Activated CD4-positive, alpha-beta T cell treated with anti-CD3 and anti-CD28 coated beads for 1 hour (primary cell): ENCODE measurements at regions not wholly inside any gene's neighbourhood (a gene's known extent, or its start where the extent isn't known, plus 50 kb on each side); places are given as distances from the start of the nearest gene placed in this dataset.

ENCODE experiments used
- DNase-seq: peaks from one replicate; pipeline ENCODE4 v3.0.0-alpha.2; 2020

DNA sequence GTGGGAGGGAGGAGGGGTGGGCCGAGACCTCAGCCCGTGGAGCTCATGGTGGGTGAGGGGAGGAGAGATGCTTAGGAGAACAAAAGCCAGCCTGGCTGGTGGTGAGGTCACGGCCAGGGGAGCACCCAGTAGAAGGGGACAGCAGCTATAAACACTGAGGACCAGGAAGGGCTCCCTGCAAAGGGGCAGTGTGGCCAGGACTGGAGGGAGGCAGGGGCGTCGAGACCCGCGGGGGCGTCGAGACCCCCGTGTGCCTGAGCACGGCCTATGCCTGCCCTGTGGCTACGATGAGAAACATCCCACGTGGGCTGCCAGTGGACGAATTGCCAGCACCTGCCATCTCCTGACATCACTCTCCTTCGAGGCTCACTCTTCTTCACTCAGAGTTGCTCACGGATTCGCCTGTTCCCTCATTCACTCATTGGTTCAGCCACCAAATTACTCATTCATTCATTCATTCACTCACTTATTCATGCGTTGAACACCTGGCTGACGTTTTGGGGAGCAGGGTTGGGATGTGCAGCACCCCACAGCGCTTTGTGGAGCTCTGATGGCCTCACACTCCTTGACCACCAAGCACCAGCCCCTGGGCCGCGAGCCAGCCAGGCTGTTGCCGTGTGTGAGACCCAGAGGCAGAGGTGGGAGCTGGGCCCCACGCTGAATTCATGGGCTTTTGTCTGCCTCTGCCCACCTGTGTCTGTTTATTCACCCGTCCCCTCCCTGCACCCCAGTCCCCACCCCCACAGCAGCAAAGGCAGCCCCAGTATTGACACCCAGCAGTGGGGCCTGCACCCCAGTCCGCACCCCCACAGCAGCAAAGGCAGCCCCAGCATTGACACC lies 61.2 kb upstream of the BHLHE23 start:
- DNase-seq: no peak

DNA sequence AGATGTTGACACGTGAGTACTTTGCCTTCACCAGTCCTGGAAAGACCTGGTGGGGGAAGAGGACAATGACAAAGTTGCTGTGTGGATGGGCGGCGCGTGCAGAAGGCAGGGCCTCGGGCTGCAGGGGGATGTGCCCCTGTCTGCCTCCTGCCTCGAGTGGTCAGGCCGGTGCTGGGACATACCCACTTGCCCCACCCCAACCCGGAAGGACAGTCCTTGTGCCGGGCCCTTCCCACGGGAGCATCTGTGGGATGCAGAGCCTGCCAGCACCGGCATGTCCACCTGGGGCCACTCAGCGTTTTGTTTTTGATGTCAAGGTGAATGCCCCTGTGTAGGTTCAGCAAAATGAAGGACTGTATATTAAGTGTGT lies 60.5 kb upstream of the BHLHE23 start:
- DNase-seq: no peak

DNA sequence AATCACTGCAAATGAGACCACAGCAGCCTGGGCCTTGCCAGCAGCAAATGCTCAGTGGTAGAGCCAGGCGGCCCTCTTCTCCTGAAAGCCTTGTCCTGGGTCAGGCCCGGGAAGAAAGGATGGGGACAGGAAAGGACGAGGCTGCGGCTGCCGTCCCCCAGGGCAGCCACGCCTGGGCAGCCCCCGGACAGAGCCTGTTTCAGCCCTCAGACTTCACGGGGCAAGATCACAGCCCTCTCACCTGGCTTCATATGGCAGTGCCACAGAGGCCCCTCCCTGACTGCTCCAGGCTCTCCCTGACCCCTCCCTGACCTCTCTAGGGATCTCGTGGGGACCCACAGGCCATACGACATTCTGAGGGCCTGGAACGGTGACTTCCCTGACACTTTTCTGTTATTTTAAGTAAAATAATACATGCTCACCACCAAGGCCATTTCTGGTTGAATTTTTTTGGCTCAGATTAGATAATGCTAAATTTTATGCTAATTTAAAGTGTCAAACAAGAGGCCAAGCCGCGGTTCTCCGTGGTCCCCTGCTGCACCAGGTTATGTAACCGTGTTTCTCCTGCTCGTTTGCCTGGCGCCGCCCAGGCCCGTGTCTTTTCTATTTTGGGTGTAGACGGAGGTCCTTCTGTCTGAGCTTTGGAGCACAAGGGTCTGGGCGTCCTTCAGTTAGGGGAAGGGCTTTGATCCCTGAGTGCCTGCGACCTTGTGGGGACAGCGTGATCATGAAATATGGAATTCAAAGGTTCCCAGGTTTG lies 59.9 kb upstream of the BHLHE23 start:
- DNase-seq: no peak

DNA sequence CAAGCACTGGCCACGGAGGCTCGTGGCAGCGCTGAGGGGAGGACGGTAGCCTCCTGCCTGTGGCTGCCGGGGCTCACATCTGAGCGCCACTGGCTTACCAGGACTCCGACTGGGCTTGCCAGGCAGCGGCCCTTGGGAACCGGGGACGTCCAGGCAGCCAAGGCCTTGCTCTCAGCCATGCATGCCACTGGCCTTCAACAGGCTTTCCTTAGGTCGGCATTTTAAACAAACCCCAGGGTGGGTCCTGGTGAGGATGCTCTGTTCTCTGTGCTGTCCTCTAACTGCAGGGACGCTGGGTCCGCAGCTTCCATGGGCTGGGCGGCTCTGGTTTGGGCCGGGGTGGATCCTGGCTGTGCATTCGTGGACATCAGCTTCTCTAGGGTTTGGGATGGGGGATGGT lies 59.1 kb upstream of the BHLHE23 start:
- DNase-seq: no peak

DNA sequence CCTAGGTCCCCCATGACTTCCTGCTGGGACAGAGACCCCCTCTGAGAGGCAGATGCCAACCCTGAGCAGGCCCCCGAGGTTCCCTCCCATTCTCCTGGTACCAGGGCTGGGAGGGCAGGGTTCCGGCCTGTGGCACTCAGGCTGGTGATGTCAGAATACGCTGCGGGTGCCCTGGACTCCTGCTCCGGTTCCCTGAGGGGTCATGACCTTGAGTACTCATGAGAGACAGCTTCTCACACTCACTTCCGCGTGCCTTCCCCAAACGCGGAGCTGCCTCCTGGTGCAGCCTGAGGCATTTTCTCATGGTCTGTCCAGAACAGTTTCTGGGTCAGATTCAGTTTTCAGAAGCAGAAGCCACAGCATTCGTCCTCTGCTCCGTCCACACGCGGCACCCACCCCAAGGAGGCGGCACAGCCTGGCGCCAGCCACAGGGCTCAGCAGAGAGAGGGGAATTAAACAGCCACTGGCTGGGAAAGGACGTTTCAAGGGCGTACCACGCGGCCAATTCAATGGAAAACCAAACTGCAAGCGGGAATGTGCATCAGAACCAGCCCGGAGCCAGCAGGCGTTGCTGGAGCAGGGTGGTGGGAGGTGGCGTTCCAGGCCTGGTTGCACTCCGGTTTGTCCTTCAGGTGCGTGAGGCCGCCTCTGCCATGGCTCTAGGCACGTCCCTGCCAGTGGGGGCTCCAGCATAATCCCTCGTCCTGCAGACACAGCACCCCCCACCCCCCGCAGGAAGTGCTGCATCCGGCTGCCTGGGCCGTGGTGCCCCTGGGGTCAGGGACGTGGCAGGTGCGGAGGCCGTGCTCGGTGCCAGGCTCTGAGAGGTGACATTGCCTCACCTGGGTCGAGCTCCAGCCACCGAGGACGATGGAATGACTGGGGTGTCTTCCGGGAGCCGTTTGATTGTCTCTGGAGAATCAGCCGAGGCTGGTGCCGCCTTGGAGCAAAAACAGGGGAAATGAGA lies 58.3 kb upstream of the BHLHE23 start:
- no peak for DNase-seq

DNA sequence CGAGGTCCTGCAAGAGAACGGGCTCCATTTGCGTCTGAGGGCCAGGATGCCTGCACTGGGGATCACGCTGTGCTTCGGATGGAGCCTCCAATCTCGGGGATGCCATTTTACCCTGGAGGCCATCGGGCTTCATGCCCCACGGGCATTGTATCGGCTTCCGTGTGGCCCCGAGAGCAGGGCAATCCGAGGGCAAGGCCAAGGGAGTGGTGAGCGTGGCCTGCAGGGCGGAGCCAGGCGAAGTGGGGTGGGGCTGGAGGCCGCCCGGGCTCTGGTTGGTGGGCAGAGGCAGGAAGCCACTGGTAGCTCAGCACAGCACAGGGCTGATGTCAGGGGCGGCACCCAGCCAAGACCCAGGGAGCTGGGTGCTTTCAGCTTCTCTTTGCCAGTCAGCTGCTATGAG lies 57.5 kb upstream of the BHLHE23 start:
- DNase-seq: no peak

DNA sequence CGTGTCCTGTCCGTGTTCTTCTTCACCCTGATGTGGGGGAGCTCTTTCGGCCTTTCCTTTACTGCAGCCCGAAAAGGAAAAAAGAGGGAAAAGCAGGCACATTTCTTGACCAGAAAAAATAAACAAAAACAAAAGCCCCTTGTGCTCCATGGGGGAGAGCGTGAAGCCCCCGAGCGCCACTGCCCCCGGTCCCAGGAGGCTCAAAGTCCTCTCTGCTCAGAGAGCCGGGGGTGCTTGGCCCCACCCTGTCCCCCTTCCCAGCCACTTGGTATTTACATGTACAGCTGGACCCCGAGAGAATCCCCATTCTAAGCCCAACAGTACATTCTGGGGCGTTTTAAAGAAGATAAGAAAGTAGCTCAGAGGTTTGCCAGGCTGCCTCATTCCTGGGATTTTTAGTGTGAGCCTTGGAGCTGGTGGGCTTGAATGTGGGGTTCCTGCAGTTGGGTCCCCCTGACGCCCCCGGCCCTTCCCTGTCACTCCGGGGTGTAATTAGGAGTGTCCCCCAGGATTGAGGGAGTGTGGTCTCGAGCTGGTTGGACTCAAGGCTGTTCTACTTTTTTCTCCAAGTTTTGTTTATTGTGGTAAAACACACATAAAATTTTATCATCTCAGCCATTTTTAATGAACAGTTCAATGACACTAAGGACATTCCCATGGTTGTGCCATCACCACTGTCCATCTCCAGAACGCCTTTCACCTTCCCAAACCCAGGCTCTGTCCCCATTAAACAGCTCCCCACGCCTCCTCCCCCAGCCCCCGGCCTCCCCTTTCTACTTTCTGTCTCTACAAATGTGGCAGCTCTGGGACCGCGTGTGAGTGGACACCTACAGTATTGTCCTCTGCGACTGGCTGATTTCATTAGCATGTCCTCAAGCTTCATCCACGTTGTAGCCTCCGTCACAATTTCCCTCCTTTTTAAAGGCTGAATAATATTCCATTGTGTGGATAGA lies 55.7 kb upstream of the BHLHE23 start:
- DNase-seq: no peak

DNA sequence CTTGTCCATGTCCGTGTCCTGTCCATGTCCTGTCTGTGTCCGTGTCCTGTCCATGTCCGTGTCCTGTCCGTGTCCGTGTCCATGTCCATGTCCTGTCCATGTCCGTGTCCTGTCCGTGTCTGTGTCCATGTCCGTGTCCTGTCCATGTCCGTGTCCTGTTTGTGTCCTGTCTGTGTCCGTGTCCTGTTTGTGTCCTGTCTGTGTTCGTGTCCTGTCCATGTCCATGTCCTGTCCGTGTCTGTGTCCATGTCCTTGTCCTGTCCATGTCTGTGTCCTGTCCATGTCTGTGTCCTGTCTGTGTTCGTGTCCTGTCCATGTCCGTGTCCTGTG lies 55.0 kb upstream of the BHLHE23 start:
- no peak for DNase-seq

DNA sequence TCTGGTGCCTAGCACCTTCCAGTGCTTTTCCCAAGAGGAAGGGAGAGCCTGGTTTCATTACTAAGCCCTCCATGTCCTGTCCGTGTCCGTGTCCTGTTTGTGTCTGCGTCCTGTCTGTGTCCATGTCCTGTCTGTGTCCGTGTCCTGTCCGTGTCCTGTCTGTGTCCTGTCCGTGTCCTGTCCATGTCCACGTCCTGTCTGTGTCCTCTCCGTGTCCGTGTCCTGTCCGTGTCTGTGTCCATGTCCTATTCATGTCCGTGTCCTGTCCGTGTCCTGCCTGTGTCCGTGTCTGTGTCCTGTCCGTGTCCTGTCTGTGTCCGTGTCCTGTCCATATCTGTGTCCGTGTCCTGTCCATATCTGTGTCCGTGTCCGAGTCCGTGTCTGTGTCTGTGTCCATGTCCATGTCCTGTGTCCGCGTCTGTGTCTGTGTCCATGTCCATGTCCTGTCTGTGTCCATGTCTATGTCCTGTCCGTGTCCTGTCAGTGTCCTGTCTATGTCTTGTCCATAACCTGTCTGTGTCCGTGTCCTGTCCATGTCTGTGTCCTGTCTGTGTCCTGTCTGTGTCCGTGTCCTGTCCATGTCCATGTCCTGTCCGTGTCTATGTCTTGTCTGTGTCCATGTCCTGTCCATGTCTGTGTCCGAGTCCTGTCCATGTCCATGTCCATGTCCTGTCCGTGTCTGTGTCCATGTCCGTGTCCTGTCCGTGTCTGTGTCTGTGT lies 54.4 kb upstream of the BHLHE23 start:
- DNase-seq: no peak

DNA sequence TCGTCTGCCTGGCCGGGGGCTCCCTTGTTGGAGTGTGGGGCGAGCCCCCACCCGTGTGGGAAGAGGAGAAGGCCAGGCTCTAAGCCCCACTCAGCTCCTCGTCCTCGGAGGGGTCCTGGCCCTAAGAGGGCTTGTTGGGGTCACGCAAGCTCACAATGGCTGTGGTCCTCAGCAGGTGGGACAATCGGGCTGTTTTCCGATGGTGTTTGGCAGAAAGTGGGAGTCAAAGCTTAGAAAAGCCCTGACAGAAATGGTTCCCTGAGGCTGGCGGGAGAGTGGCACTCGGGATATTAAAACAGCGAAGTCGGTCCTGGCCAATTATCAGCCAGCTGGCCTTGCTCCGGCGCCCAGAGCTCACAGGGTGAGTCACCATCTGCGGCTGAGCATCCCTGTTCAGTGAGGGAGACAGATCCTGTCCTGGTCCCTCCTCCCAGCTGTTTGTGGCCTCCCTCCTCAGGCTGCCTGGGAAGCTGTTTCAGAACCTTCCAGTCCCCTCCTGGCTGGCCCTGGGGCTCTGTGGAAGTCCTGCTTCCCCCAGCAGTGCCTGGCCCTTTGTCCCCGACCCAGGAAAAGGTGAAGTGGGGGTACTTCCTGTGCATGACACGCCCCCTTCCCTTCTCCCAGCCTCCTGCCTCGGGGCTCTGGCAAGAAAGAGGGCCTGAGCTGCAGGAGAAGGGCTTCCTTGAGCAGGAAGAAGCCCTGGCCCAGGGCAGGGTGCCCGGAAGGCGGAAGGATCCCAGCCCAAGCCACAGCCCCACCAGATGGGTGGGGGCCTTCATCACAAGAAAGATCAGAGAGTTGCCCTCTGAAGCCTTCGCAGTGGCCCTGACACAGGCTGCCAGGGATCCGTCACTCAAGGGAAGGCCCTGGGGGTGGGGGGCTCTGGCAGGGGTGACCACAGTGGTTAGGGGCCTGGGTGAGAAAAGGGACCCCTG lies 53.6 kb upstream of the BHLHE23 start:
- no peak for DNase-seq

DNA sequence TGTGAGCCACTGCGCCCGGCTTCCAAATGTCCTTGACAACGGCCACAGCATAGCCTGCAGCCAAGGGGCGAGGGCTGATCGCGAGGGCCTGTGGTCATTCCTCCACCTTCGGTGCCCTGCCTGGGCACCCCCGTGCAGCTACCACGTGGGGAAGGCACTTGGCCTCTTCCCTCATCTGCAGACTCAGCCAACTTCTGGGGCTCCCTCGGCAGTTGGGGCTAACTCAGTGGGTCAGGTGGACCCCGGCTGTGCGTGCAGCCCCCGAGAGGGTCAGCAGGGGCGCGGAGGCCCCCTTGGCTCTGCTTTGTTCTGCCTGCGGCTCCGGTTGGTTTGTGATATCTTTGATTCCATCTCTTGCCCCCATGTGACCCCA lies 52.9 kb upstream of the BHLHE23 start:
- DNase-seq: no peak

DNA sequence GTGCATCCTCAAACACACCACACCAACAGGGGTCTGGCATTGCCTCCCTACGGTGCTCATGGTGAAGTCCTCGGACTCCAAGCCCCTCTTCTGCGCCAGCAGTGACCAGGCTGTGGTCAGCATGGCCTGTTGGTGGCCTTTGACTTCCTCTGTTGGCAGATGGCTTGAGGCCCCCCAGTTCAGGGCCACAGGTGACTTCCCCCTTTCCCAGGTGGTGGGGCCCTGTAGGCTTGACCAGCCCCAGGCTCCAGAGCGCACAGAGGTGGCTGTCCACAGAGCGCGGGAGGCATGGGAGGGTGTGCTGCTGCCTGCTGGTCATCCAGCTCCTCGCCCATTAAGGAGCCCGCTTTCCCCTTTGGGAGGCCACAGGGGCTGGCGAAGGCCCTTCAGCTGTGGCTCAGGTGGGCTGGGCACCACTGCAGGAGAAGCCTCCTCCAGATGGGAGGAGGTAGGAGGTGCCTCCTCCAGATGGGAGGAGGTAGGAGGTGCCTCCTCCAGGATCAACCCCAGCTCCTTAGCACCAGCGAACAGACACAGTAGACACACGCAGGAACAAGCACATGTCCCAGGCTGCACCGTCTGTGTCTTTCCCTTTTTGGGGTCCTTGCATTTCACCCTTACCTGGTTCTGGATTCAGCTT lies 52.1 kb upstream of the BHLHE23 start:
- no peak for DNase-seq

DNA sequence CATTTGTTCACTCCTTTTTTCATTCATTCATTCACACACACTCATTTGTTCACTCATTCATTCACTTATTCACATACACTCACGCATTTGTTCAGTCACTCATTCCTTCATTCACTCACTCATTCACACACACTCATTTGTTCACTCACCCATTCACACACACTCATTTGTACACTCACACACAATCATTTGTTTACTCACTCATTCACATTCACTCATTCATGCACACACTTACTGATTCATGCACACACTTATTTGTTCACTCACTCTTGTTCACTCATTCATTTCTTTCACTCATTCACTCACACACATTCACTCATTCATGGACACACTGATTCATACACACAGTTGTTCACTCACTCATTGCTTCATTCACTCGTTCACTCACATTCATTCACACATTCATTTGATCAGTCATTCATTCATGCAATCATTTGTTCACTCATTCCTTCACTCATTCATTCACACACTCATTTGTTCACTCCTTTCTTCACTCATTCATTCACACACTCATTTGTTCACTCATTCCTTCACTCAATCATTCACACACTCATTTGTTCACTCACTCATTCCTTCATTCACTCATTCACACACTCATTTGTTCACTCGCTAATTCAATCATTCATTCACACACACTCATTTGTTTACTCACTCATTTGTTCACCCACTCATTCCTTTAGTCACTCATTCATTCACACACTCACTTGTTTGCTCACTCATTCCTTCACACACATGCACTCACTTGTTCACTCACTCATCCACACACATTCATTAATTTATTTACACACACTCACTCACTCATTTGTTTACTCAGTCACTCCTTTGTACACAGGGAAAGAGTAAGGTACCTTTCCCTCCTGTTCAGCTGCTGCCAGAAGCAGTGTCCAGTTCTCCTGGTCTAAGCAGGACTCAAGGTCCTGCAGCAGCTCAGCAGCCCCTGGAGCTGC lies 50.7 kb upstream of the BHLHE23 start:
- no peak for DNase-seq

DNA sequence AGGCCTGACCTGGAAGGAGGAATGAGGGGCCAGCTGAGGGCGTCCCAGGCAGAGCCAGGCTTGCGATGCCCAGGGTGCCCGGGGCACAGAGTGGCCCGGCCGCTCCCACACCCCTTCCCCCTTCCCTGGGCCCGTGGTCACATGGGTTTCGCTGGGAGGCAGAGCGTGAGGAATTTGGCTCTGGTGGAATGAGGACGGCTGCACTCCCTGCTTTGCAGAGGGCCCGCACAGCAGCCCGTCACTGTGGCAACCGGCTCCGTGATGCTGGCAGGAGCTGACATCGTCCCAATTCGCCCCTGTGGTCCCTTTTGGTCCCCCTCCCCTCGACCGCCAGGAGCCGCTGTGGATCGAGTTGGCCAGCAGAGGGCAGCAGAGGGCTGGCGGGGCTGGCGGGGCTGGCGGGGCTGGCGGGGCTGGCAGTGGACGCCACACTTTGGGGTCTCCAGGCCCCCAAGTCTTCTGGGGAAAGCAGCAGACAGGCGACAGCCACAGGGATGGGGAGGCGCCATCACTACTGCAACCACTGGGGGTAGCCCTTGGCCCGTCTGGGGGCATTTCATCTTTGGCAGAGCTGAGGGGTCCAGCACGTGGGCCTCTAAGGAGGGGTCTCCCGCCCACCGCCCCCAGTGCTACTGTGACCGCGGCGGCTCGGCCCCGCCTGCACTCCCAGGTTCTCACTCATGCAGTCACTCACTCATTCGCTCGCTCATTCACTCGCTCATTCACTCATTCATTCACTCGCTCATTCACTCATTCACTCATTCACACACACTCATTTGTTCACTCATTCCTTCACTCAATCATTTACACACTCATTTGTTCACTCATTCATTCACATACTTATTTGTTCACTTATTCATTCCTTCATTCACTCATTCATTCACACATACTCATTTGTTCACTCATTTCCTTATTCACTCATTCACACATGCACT lies 49.7 kb upstream of the BHLHE23 start:
- no peak for DNase-seq
